ENCODE measurements at regions not wholly inside any gene's neighbourhood (a gene's known extent, or its start where the extent isn't known, plus 50 kb on each side); places are given as distances from the start of the nearest gene placed in this dataset.

GRCh38 chr2:177031438-177032180, 181.0 kb upstream of the HNRNPA3 start:
- no peak for DNase-seq (ENCODE audit: extremely low read depth in 1 of 2, low read depth in 1 of 2)

- DNase-seq (ENCODE audit: extremely low read depth in 1 of 2, low read depth in 1 of 2), result no peak
Observed at GRCh38 chr2:177036747-177037146, 175.8 kb upstream of the HNRNPA3 start.

GRCh38 chr2:177037569-177037968, 175.0 kb upstream of the HNRNPA3 start:
- no peak for DNase-seq (ENCODE audit: extremely low read depth in 1 of 2, low read depth in 1 of 2)

- no peak for DNase-seq (ENCODE audit: extremely low read depth in 1 of 2, low read depth in 1 of 2)
Observed at GRCh38 chr2:177038787-177039484, 173.7 kb upstream of the HNRNPA3 start.

GRCh38 chr2:177042311-177042710, 170.3 kb upstream of the HNRNPA3 start:
- no peak for DNase-seq (ENCODE audit: extremely low read depth in 1 of 2, low read depth in 1 of 2)

- DNase-seq (ENCODE audit: extremely low read depth in 1 of 2, low read depth in 1 of 2), result no peak
Observed at GRCh38 chr2:177044671-177045070, 167.9 kb upstream of the HNRNPA3 start.

GRCh38 chr2:177048981-177049380, 163.6 kb upstream of the HNRNPA3 start:
- no peak for DNase-seq (ENCODE audit: extremely low read depth in 1 of 2, low read depth in 1 of 2)

GRCh38 chr2:177051278-177051677, 161.3 kb upstream of the HNRNPA3 start:
- no peak for DNase-seq (ENCODE audit: extremely low read depth in 1 of 2, low read depth in 1 of 2)

- no peak for DNase-seq (ENCODE audit: extremely low read depth in 1 of 2, low read depth in 1 of 2)
Observed at GRCh38 chr2:177052471-177052870, 160.1 kb upstream of the HNRNPA3 start.

- no peak for DNase-seq (ENCODE audit: extremely low read depth in 1 of 2, low read depth in 1 of 2)
Observed at GRCh38 chr2:177053038-177053437, 159.6 kb upstream of the HNRNPA3 start.

GRCh38 chr2:177053716-177054115, 158.9 kb upstream of the HNRNPA3 start:
- DNase-seq (ENCODE audit: extremely low read depth in 1 of 2, low read depth in 1 of 2), result no peak

GRCh38 chr2:177056481-177056929, 156.1 kb upstream of the HNRNPA3 start:
- no peak for DNase-seq (ENCODE audit: extremely low read depth in 1 of 2, low read depth in 1 of 2)

- DNase-seq (ENCODE audit: extremely low read depth in 1 of 2, low read depth in 1 of 2), result no peak
Observed at GRCh38 chr2:177058747-177059146, 153.8 kb upstream of the HNRNPA3 start.

- DNase-seq (ENCODE audit: extremely low read depth in 1 of 2, low read depth in 1 of 2), result no peak
Observed at GRCh38 chr2:177059293-177059692, 153.3 kb upstream of the HNRNPA3 start.

- DNase-seq (ENCODE audit: extremely low read depth in 1 of 2, low read depth in 1 of 2), result no peak
Observed at GRCh38 chr2:177063331-177063730, 149.3 kb upstream of the HNRNPA3 start.

GRCh38 chr2:177064422-177064821, 148.2 kb upstream of the HNRNPA3 start:
- DNase-seq (ENCODE audit: extremely low read depth in 1 of 2, low read depth in 1 of 2), result no peak

GRCh38 chr2:177068967-177069366, 143.6 kb upstream of the HNRNPA3 start:
- no peak for DNase-seq (ENCODE audit: extremely low read depth in 1 of 2, low read depth in 1 of 2)

GRCh38 chr2:177072090-177072489, 140.5 kb upstream of the HNRNPA3 start:
- DNase-seq (ENCODE audit: extremely low read depth in 1 of 2, low read depth in 1 of 2), result no peak

GRCh38 chr2:177073611-177074010, 139.0 kb upstream of the HNRNPA3 start:
- DNase-seq (ENCODE audit: extremely low read depth in 1 of 2, low read depth in 1 of 2), result no peak

GRCh38 chr2:177074099-177074710, 138.4 kb upstream of the HNRNPA3 start:
- DNase-seq (ENCODE audit: extremely low read depth in 1 of 2, low read depth in 1 of 2), result no peak

GRCh38 chr2:177075254-177075653, 137.3 kb upstream of the HNRNPA3 start:
- no peak for DNase-seq (ENCODE audit: extremely low read depth in 1 of 2, low read depth in 1 of 2)

GRCh38 chr2:177076636-177077179, 135.9 kb upstream of the HNRNPA3 start:
- DNase-seq (ENCODE audit: extremely low read depth in 1 of 2, low read depth in 1 of 2), result no peak

Measured in stimulated activated CD8-positive, alpha-beta memory T cell treated with anti-CD3 and anti-CD28 coated beads, Interleukin-7, amount 100 ng/mL, for 48 hours (primary cell).